H1 (cell line): ENCODE measurements at regions not wholly inside any gene's neighbourhood (a gene's known extent, or its start where the extent isn't known, plus 50 kb on each side); places are given as distances from the start of the nearest gene placed in this dataset.

Experiments used
- CHD2 ChIP-seq: IDR thresholded peaks from 2 replicates; pipeline ENCODE4 v1.6.1; 2012; ENCODE audit warnings: low read length, improper control_type of control experiment
- E2F6 ChIP-seq: IDR thresholded peaks from 2 replicates; pipeline ENCODE4 v1.6.1; 2012; ENCODE audit warnings: inconsistent platforms
- POLR2A ChIP-seq, 2 experiments: IDR thresholded peaks; 1 replicate in 1 of 2; 2 replicates in 1 of 2; pipeline ENCODE4 v1.6.1; 2011; ENCODE audit warnings: low read depth in 2 of 2, low read length in 2 of 2, mild to moderate bottlenecking in 2 of 2; ENCODE audit errors: control extremely low read depth in 1 of 2
- RAD21 ChIP-seq, 2 experiments: IDR thresholded peaks in 1 of 2; conservative IDR thresholded peaks in 1 of 2; 2 replicates each; pipeline ENCODE4 v1.6.1; 2011; ENCODE audit warnings: low read depth in 2 of 2, low read length in 2 of 2, improper control_type of control experiment in 1 of 2, inconsistent platforms in 1 of 2, mild to moderate bottlenecking in 1 of 2, moderate library complexity in 1 of 2
- SAP30 ChIP-seq: fragments of 300-600 bp; sonication (generic); IDR thresholded peaks from 2 replicates; pipeline ENCODE4 v1.7.1; 2012; ENCODE audit warnings: low read length, moderate library complexity, mild to moderate bottlenecking, inconsistent platforms; ENCODE audit not compliant: insufficient read depth, insufficient replicate concordance
- TAF1 ChIP-seq: IDR thresholded peaks from 2 replicates; pipeline ENCODE4 v1.6.1; 2011; ENCODE audit warnings: mild to moderate bottlenecking, low read depth, low read length
- TF ChIP-seq, protein P1 (sequence below), 3 experiments: IDR thresholded peaks; 1 replicate in 2 of 3; 2 replicates in 1 of 3; pipeline versions ENCODE4 v1.5.1 to v1.6.1; 2011; ENCODE audit warnings: low read length in 3 of 3, mild to moderate bottlenecking in 3 of 3, inconsistent platforms in 2 of 3, low read depth in 1 of 3, moderate library complexity in 1 of 3; ENCODE audit not compliant: insufficient read depth in 1 of 3; ENCODE audit errors: control extremely low read depth in 1 of 3

GRCh38 chr2:147031897-147032296, 812.9 kb upstream of the ACVR2A start:
- TF ChIP-seq, protein P1, sequence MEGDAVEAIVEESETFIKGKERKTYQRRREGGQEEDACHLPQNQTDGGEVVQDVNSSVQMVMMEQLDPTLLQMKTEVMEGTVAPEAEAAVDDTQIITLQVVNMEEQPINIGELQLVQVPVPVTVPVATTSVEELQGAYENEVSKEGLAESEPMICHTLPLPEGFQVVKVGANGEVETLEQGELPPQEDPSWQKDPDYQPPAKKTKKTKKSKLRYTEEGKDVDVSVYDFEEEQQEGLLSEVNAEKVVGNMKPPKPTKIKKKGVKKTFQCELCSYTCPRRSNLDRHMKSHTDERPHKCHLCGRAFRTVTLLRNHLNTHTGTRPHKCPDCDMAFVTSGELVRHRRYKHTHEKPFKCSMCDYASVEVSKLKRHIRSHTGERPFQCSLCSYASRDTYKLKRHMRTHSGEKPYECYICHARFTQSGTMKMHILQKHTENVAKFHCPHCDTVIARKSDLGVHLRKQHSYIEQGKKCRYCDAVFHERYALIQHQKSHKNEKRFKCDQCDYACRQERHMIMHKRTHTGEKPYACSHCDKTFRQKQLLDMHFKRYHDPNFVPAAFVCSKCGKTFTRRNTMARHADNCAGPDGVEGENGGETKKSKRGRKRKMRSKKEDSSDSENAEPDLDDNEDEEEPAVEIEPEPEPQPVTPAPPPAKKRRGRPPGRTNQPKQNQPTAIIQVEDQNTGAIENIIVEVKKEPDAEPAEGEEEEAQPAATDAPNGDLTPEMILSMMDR (IDR thresholded peaks at IDR 0.05; ENCODE audit: control extremely low read depth in 1 of 3, insufficient read depth in 1 of 3, low read depth in 1 of 3, low read length in 3 of 3), result no peak
- no peak for TF ChIP-seq TAF1
- no peak for TF ChIP-seq E2F6
- TF ChIP-seq POLR2A (IDR thresholded peaks at IDR 0.05; ENCODE audit: control extremely low read depth in 1 of 2, low read depth in 2 of 2, low read length in 2 of 2), result no peak
- TF ChIP-seq CHD2, result no peak
- no peak for TF ChIP-seq SAP30
- no peak for TF ChIP-seq RAD21 (IDR thresholded peaks at IDR 0.05 in 1 of 2, conservative IDR thresholded peaks at IDR 0.05 in 1 of 2; ENCODE audit: low read depth in 2 of 2, low read length in 2 of 2)
